ENCODE measurements at regions not wholly inside any gene's neighbourhood (a gene's known extent, or its start where the extent isn't known, plus 50 kb on each side); places are given as distances from the start of the nearest gene placed in this dataset.
A peak's percentile ranks its signal among the peaks of the same experiment; 100 is the strongest.
"Not testable (repeated sequence)": the region's sequence is repeated elsewhere in the genome, so short reads cannot be mapped to it uniquely, and the experiment has no call there.

DNA sequence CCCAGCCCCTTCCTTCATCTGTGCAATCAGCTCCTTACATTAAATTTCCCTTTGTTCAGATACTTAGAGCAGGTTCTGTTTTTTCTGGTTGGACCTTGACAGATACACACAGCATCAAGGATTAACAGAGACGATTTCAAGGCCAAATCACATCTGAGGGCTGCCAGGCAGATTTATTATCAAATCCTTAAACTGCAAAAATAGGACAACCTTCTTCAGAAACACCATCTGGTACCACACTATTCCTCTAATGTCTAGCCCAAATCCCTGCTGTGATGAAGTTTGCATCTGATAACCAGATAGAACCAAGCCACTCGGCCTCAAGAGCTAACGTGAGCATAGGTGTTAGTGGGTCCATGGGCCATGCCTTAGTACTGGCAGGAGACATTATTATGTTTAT is 250.7 kb upstream of the PROK2 start:
- no peak for DNase-seq

DNA sequence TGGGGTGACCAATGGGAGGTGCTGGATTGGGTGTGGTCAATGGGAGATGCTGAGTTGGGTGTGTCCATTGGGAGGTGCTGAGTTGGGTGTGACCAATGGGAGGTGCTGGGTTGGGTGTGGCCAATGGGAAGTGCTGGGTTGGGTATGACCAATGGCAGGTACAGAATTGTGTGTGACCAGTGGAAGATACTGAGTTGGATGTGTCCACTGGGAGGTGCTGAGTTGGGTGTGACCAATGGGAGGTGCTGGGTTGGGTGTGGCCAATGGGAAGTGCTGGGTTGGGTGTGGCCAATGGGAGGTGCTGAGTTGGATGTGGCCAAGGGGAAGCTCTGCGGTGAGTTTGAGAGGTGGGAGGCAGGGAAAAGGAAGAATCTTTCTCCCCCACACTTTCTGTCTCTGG is 250.0 kb upstream of the PROK2 start:
- no peak for DNase-seq

DNA sequence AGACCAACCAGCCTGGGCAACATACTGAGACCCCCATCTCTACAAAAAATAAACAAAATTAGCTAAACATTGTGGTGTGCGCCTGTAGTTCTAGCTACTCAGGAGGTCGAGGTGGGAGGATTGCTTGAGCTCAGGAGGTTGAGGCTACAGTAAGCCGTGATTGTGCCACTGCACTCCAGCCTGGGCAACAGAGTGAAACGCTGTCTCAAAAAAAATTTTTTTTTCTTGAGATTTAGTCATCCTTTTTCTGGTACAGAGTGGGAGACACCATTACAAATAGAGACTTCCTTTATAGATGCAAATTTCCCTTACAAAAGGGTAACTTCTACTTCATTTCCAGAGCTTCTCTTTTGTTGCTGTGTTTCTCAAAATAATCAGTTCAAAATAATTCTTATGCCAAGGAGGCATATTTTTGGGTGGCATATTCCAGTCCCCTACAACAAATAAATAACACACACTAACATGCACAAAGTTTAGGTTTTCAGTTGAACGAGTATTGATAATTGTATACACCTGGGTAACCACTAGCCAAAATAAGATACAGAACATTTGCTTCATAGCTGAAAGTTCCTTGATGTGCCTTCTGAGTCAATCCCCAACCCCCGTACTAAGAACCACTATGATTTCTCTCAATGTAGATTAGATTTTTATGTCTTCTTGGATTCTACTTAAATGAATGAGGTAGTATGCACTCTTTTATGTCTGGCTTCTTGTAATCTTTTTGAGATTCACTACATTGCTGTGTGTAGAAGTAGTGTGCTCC is 248.9 kb upstream of the PROK2 start:
- DNase-seq: no peak

DNA sequence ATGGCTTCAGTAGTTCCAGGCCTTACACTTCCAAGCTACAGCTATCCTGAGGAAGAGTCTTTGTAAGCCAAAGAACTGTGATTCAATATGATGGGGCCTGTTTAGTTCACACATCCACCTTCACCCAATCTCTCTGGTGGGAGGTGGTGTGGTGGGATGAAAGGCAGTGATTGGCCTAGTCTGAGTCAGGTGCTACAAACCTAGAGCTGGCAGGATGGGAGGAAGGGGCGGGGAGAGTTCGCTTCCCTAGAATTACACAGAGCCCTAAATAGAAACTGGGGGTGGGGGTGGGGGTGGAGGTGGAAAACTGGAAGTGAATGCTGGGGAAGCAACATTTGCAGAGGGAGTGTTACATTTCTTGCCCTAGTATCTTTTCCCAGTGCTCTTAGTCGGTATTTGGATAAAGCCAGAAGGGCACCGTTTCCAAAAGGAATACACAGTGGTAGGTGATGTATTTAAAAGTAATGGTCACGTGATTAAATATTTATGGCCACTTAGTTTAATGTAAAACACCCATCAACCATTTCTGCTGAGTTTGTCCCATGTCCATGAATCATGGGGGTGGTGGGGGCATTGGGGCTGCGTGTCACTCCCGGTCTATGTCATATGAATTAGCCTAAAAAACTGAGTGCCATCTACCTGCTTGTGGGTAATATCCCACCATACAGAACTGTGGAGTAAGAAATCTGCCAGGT is 247.6 kb upstream of the PROK2 start:
- no peak for DNase-seq

DNA sequence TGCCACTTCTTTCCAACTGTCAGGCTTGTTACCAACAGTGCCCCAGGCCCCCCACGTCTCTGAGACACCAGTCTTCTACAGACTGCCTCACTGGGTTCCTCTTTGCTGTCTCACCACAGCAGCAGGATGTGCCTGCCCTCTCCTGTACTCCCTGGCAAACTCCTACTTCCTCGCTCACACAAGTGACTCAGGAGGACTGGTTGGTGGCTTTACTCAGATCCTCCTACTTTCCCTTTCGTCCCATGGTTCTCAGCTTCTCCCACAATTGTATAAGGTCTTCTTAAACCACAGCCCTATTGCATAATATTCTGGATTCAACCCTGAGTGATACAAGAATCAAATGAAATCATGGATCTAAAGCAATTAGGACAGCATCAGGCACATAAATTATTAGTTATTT is 246.6 kb upstream of the PROK2 start:
- no peak for DNase-seq

DNA sequence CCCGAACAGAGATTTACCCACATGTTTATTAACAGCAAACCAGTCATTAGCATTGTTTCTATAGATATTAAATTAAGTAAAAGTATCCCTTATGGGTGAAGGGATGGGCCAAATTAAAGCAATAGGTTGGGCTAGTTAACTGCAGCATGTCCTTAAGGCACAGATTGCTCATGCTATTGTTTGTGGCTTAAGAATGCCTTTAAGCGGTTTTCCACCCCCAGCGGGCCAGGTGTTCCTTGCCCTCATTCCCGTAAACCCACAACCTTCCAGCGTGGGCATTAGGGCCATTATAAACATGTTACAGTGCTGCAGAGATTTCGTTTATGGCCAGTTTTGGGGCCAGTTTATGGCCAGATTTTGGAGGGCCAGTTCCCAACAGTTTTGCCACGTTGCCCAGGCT is 245.3 kb upstream of the PROK2 start:
- not testable (repeated sequence) for DNase-seq

DNA sequence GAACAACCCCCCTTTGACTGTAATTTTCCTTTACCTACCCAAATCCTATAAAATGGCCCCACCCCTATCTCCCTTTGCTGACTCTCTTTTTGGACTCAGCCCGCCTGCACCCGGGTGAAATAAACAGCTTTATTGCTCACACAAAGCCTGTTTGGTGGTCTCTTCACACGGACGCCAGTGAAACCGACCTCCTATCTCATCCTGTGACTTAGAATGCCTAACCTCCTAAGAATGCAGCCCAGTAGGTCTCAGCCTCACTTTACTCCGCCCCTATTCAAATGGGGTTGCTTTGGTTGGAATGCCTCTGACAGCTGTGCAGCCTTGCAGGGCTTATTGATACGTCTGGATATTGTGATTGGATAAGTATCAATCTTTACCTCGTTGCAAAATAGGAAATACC is 243.8 kb upstream of the PROK2 start:
- peak; percentile 64 for DNase-seq

DNA sequence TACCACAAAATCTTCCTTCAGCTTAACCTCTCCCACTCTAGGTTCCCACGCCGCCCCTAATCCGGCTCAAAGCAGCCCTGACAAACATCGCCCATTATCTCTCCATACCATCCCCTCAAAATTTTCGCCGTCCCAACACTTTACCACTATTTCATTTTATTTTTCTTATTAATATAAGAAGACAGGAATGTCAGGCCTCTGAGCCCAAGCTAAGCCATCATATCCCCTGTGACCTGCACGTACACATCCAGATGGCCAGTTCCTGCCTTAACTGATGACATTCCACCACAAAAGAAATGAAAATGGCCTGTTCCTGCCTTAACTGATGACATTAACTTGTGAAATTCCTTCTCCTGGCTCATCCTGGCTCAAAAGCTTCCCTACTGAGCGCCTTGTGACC is 243.4 kb upstream of the PROK2 start:
- DNase-seq: not testable (repeated sequence)

DNA sequence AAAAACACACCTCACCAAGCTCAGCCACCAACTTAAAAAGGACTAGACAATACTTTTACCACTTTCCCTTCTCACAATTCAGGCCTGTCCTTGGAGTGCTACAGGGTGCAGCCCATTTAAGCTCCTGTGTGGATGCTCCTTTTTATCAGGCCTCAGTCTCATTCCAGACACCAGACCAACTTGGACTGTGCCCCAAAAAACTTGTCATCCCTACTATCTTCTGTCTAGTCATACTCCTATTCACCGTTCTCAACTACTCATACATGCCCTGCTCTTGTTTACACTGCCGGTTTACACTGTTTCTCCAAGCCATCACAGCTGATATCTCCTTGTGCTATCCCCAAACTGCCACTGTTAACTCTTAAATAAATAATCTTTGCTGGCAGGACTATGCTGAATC is 242.8 kb upstream of the PROK2 start:
- not testable (repeated sequence) for DNase-seq

DNA sequence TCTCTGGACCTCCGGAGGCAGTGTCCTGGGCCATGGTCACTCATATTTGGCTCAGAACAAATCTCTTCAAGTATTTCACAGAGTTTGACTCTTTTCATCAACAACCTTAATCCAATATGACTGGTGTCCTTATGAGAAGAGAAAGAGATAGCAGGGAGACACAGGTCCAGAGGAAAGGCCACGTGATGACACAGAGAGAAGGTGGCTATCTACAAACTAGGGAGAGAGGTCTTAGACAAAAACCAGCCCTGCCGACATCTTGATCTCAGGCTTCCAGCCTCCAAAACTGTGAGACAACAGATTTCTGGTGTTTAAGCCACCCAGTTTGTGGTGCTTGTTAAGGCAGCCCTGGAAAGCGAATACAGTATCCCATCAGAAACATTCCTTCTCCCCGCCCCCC is 237.1 kb upstream of the PROK2 start:
- DNase-seq: no peak

GRCh38 chr3:72021531-72021930 is 236.6 kb upstream of the PROK2 start:
- no peak for DNase-seq

- DNase-seq: peak; percentile 48
Measured at GRCh38 chr3:72018343-72018984, 233.5 kb upstream of the PROK2 start.

DNA sequence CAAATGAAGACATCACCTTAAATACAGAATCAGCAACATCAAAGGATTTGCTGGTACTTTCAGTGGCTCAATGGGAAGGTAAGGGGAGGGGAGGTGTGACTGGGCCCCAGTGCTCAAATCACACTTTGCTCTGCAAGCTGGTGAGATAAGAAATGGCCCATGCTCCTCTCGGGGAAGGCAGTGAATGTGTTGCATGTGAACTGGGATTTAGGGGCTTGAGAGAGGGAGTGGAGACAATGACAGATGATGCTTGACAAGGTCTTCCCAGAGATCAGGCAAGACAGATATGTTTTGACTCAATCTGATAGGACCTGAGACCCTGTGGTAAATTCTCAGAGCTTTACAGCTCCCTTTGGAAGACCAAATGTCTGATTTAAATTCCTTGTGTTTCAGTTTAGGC is 233.0 kb upstream of the PROK2 start:
- DNase-seq: no peak

- no peak for DNase-seq
Measured at GRCh38 chr3:72017311-72017710, 232.4 kb upstream of the PROK2 start.

GRCh38 chr3:72015463-72015862 is 230.5 kb upstream of the PROK2 start:
- no peak for DNase-seq

- no peak for DNase-seq
Measured at GRCh38 chr3:72013084-72013483, 228.1 kb upstream of the PROK2 start.

DNA sequence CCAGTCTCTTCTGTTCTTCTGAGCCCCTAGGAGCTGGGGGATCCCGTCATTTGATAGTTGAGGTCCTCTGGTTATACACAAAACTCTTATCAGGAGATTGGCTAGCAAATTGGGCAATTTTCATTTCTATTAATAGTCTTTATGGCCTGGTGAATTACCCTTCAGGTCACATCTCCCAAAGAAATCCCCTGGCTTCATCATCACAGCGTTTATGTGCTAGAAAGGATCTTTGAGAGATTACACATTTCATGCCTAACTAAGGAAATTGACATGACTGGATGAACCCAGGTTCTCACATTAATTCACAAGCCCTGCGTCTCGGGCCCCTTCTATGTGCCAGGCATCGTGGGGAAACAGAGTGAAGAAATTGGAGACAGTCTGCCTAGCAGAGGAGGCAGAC is 227.4 kb upstream of the PROK2 start:
- no peak for DNase-seq

DNA sequence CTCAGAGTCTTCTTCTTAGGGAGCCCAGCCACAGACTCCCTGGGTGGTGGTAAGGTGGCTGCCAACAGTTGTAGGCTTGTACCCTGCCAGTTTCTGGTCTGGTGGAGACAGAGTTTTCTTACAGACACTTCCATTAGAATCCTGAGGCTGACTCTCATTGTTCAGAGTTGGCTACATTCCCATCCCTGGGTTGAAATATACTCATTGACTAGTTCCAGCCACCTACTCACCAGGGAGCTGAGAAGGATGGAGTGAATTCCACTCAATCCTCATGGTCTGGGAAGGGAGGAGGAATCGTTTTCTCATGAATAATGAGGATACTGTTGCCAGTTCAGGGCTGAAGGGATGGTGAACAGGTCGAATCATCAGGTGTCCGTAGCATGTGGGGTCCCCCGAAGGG is 226.5 kb upstream of the PROK2 start:
- DNase-seq: no peak

GRCh38 chr3:72009851-72010443 is 225.0 kb upstream of the PROK2 start:
- no peak for DNase-seq

- no peak for DNase-seq
Measured at GRCh38 chr3:72008226-72008996, 223.5 kb upstream of the PROK2 start.

DNA sequence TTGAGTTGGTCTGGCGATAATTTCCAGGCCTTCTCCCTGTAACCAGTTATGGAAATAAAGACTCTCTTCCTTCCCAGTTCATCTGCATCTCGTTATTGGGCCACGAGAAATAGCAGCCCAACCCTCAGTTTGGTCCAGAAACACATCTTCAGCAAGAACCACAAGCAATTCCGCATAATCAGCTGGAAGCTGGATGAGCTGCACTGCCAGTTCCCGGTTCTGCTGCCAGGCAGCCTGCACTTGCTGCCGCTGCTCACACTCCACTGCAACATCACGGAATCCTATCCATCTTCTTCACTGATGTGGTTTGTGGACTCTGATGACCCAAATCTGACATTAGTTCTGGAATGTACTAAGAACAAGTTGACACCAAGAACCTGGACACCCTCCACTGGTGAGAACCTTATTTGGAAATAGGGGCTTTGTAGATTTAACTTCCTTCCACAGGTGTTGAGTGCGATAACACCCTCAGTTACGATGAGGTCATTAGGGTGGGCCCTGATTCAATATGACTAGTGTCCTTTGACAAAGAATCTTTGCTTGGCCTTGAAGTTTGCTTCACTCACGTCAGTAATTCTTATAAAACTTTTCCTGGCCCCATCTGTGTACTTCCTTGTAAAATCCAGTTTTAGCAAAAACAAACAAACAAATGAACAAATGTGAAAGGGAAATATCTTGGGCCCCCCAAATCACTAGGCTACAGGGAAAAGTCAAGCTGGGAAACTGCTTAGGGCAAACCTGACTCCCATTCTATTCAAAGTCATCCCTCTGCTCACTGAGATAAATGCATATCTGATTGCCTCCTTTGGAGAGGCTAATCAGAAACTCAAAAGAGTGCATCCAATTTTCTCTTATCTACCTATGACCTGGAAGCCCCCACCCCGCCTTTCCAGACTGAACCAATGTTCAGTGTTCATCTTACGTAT is 221.9 kb upstream of the PROK2 start:
- DNase-seq: no peak

GRCh38 chr3:72004749-72005292 is 219.9 kb upstream of the PROK2 start:
- DNase-seq: no peak
